ENCODE measurements at regions not wholly inside any gene's neighbourhood (a gene's known extent, or its start where the extent isn't known, plus 50 kb on each side); places are given as distances from the start of the nearest gene placed in this dataset.

DNA sequence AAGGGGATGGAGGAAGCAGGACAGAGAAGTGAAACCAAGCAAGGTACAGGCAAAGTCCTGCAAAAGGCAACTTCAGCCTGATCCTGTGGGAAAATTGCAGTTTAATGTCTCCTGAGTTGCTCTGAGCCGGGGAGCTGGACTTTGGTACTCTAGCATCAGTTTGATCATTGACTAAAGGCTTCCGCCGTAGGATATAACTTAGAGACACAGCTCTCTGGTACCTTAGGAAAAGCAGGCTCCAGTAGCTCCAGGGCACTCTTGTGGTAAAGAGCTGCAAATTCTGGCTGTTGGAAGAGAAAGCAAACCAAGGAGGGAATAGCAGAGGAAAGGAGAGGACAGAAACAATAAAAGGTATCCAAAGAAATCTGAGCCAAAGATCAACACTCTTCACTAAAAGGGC is 521.1 kb downstream of the PLOD2 start:
- TF ChIP-seq POLR2AphosphoS5 (IDR thresholded peaks at IDR 0.05) = no peak
- TF ChIP-seq, protein P1, sequence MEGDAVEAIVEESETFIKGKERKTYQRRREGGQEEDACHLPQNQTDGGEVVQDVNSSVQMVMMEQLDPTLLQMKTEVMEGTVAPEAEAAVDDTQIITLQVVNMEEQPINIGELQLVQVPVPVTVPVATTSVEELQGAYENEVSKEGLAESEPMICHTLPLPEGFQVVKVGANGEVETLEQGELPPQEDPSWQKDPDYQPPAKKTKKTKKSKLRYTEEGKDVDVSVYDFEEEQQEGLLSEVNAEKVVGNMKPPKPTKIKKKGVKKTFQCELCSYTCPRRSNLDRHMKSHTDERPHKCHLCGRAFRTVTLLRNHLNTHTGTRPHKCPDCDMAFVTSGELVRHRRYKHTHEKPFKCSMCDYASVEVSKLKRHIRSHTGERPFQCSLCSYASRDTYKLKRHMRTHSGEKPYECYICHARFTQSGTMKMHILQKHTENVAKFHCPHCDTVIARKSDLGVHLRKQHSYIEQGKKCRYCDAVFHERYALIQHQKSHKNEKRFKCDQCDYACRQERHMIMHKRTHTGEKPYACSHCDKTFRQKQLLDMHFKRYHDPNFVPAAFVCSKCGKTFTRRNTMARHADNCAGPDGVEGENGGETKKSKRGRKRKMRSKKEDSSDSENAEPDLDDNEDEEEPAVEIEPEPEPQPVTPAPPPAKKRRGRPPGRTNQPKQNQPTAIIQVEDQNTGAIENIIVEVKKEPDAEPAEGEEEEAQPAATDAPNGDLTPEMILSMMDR (IDR thresholded peaks at IDR 0.05) = no peak
